Endothelial cell of umbilical vein (primary cell): ENCODE measurements at regions not wholly inside any gene's neighbourhood (a gene's known extent, or its start where the extent isn't known, plus 50 kb on each side); places are given as distances from the start of the nearest gene placed in this dataset.

ENCODE experiments used
- CTCF ChIP-seq, 2 donors: IDR thresholded peaks; 1 replicate in 1 of 2; 2 replicates in 1 of 2; pipeline ENCODE4 v1.5.1; 2011; ENCODE audit warnings: low read length in 2 of 2, mild to moderate bottlenecking in 2 of 2, moderate library complexity in 2 of 2, control low read depth in 1 of 2, inconsistent platforms in 1 of 2, low read depth in 1 of 2; ENCODE audit not compliant: insufficient read depth in 1 of 2; ENCODE audit errors: extremely low read depth in 1 of 2
- EZH2 ChIP-seq: IDR thresholded peaks from 2 replicates; pipeline ENCODE4 v1.6.1; 2012; ENCODE audit warnings: borderline replicate concordance, low read depth, mild to moderate bottlenecking, moderate library complexity, low read length, inconsistent platforms; ENCODE audit not compliant: severe bottlenecking
- FOS ChIP-seq: IDR thresholded peaks from 2 replicates; pipeline ENCODE4 v1.6.1; 2011; ENCODE audit warnings: mild to moderate bottlenecking, low read length, moderate library complexity, borderline replicate concordance; ENCODE audit not compliant: insufficient read depth

GRCh38 chrX:13162772-13163410 lies 118.5 kb upstream of the FAM9C start:
- no peak for TF ChIP-seq CTCF (IDR thresholded peaks at IDR 0.05; ENCODE audit: extremely low read depth in 1 of 2, insufficient read depth in 1 of 2, low read depth in 1 of 2, low read length in 2 of 2)
- TF ChIP-seq EZH2: no peak
- TF ChIP-seq FOS: no peak
